Sigmoid colon (tissue), 6 donors: ENCODE measurements at regions not wholly inside any gene's neighbourhood (a gene's known extent, or its start where the extent isn't known, plus 50 kb on each side); places are given as distances from the start of the nearest gene placed in this dataset.

Experiments
- DNase-seq: peaks from one replicate; pipeline ENCODE4 v3.0.0-alpha.2; 2019
- H3K27ac ChIP-seq, 4 donors: fragments of 200-600 bp; sonication (generic); one replicate each; pipeline ENCODE4 v1.5.1; 2016 to 2019; ENCODE audit warnings: mild to moderate bottlenecking in 1 of 4
- H3K27me3 ChIP-seq, 3 donors: fragments of 200-600 bp; sonication (generic); one replicate each; pipeline ENCODE4 v1.5.1; 2019; ENCODE audit warnings: mild to moderate bottlenecking in 1 of 3
- H3K36me3 ChIP-seq, 4 donors: fragments of 200-600 bp; sonication (generic); one replicate each; pipeline ENCODE4 v1.5.1; 2016 to 2019
- H3K4me1 ChIP-seq, 4 donors: fragments of 200-600 bp; sonication (generic); one replicate each; pipeline ENCODE4 v1.5.1; 2017 to 2019
- H3K4me3 ChIP-seq, 4 donors: fragments of 200-600 bp; sonication (generic); one replicate each; pipeline ENCODE4 v1.5.1; 2017 to 2019; ENCODE audit warnings: mild to moderate bottlenecking in 2 of 4, moderate library complexity in 1 of 4
- H3K9me3 ChIP-seq, 4 donors: fragments of 200-600 bp in 3 of 4; sonication (generic) in 3 of 4; one replicate each; pipeline versions ENCODE4 v1.5.1 to v1.6.1; 2013 to 2019
- CTCF ChIP-seq, 4 experiments: fragments of 450-650 bp in 3 of 4; fragments of 200-600 bp in 1 of 4; IDR thresholded peaks; one replicate each; pipeline ENCODE4 v1.5.1; 2016 to 2019; ENCODE audit warnings: antibody characterized with exemption in 4 of 4, mild to moderate bottlenecking in 3 of 4, moderate library complexity in 2 of 4
- EP300 ChIP-seq, 4 donors: sonication (generic); formaldehyde crosslinking; IDR thresholded peaks; one replicate each; pipeline ENCODE4 v1.6.1; 2017; ENCODE audit warnings: antibody characterized with exemption in 4 of 4
- POLR2A ChIP-seq, 2 donors: fragments of 450-650 bp; IDR thresholded peaks; one replicate each; pipeline ENCODE4 v1.6.1; 2016; ENCODE audit warnings: antibody characterized with exemption in 2 of 2, mild to moderate bottlenecking in 2 of 2, moderate library complexity in 2 of 2
- POLR2AphosphoS5 ChIP-seq, 4 donors: sonication (generic); formaldehyde crosslinking; IDR thresholded peaks; one replicate each; pipeline ENCODE4 v1.6.1; 2017; ENCODE audit warnings: antibody characterized with exemption in 4 of 4
- WGBS, 2 donors: extraction: QIAGEN DNeasy Blood & Tissue Kit; methylation state at CpG; one replicate each; pipeline ENCODE4 v1.1.7; 2013; 5-methylcytosine and 5-hydroxymethylcytosine counted together
- intact Hi-C: fragments of 100-400 bp; cut with DNase I; formaldehyde crosslinking; loops from one replicate; pipeline ENCODE4 v1.15.1; 2023
- donor health status: healthy with polysubstance abuse.
- donor health status: healthy.

- no peak for DNase-seq
- Histone ChIP-seq H3K9me3 (no peaks in the 10 kb centered on the region), H3K27me3 (no peaks in the 10 kb centered on the region), H3K4me1 (no peaks in the 10 kb centered on the region), H3K4me3 (no peak overlapping the region), H3K27ac (no peak overlapping the region), H3K36me3 (no peaks in the 10 kb centered on the region)
- intact Hi-C loops = no loop called here
- 84 to 95% methylated on average over 3 of the region's 3 CpGs for WGBS, 2 donors
- no peak for TF ChIP-seq CTCF (IDR thresholded peaks at IDR 0.05)
- no peak for TF ChIP-seq POLR2A (IDR thresholded peaks at IDR 0.05)
- no peak for TF ChIP-seq POLR2AphosphoS5 (IDR thresholded peaks at IDR 0.05)
- no peak for TF ChIP-seq EP300 (IDR thresholded peaks at IDR 0.05)
Observed at GRCh38 chr14:66404051-66404545, 82.1 kb upstream of the CCDC196 start.

- intact Hi-C loops = no loop called here
- H3K4me1 ChIP-seq = no peaks in the 10 kb centered on the region
- H3K36me3 ChIP-seq = no peaks in the 10 kb centered on the region
- TF ChIP-seq EP300 (IDR thresholded peaks at IDR 0.05) (no peak), CTCF (IDR thresholded peaks at IDR 0.05) (no peak), POLR2AphosphoS5 (IDR thresholded peaks at IDR 0.05) (no peak), POLR2A (IDR thresholded peaks at IDR 0.05) (no peak)
- H3K27me3 ChIP-seq = no peaks in the 10 kb centered on the region
- WGBS, 2 donors = 88 to 91% methylated on average over 1 of the region's 1 CpG
- DNase-seq = no peak
- H3K4me3 ChIP-seq = no peak overlapping the region
- no peaks in the 10 kb centered on the region for H3K9me3 ChIP-seq
- no peak overlapping the region for H3K27ac ChIP-seq
Observed at GRCh38 chr14:66405158-66405557, 81.0 kb upstream of the CCDC196 start.

- intact Hi-C loops = no loop called here
- H3K27ac ChIP-seq = no peak overlapping the region
- H3K9me3 ChIP-seq = no peaks in the 10 kb centered on the region
- no peaks in the 10 kb centered on the region for H3K27me3 ChIP-seq
- DNase-seq = no peak
- H3K36me3 ChIP-seq = no peaks in the 10 kb centered on the region
- H3K4me3 ChIP-seq = no peak overlapping the region
- TF ChIP-seq EP300 (IDR thresholded peaks at IDR 0.05) (no peak), CTCF (IDR thresholded peaks at IDR 0.05) (no peak)
- H3K4me1 ChIP-seq = no peaks in the 10 kb centered on the region
Observed at GRCh38 chr14:66413901-66414300, 72.3 kb upstream of the CCDC196 start.

- Histone ChIP-seq H3K9me3 (no peaks in the 10 kb centered on the region), H3K36me3 (no peaks in the 10 kb centered on the region), H3K27ac (no peak overlapping the region), H3K27me3 (no peaks in the 10 kb centered on the region), H3K4me1 (no peaks in the 10 kb centered on the region), H3K4me3 (no peak overlapping the region)
- intact Hi-C loops = no loop called here
- TF ChIP-seq POLR2AphosphoS5 (IDR thresholded peaks at IDR 0.05) (no peak), POLR2A (IDR thresholded peaks at IDR 0.05) (no peak), EP300 (IDR thresholded peaks at IDR 0.05) (no peak), CTCF (IDR thresholded peaks at IDR 0.05) (no peak)
- DNase-seq = no peak
- WGBS, 2 donors = 96 to 97% methylated on average over 1 of the region's 1 CpG
Observed at GRCh38 chr14:66414511-66414910, 71.7 kb upstream of the CCDC196 start.

GRCh38 chr14:66420251-66421006, 65.7 kb upstream of the CCDC196 start:
- no peak for DNase-seq
- WGBS, 2 donors = 89 to 92% methylated on average over 2 of the region's 2 CpGs
- H3K27me3 ChIP-seq = no peaks in the 10 kb centered on the region
- H3K36me3 ChIP-seq = no peaks in the 10 kb centered on the region
- H3K4me3 ChIP-seq = no peak overlapping the region
- no peak overlapping the region for H3K27ac ChIP-seq
- TF ChIP-seq POLR2A (IDR thresholded peaks at IDR 0.05) (no peak), CTCF (IDR thresholded peaks at IDR 0.05) (no peak), POLR2AphosphoS5 (IDR thresholded peaks at IDR 0.05) (no peak), EP300 (IDR thresholded peaks at IDR 0.05) (no peak)
- no peaks in the 10 kb centered on the region for H3K9me3 ChIP-seq
- intact Hi-C loops = no loop called here
- H3K4me1 ChIP-seq = no peaks in the 10 kb centered on the region
